ENCODE measurements at regions not wholly inside any gene's neighbourhood (a gene's known extent, or its start where the extent isn't known, plus 50 kb on each side); places are given as distances from the start of the nearest gene placed in this dataset.

- 92% methylated on average over 1 of the region's 1 CpG for WGBS (ENCODE audit: insufficient coverage)
- Histone ChIP-seq H3K9me3 (ENCODE audit: control insufficient read depth, insufficient read depth, low read length) (no peaks in the 10 kb centered on the region), H3K4me3 (ENCODE audit: low read length) (no peak overlapping the region), H3K27ac (ENCODE audit: low read length) (no peak overlapping the region), H3K36me3 (ENCODE audit: control insufficient read depth, insufficient read depth, low read length) (no peaks in the 10 kb centered on the region), H3K27me3 (ENCODE audit: control insufficient read depth, insufficient read depth, low read length) (no peaks in the 10 kb centered on the region), H3K4me1 (ENCODE audit: control insufficient read depth, insufficient read depth, low read length) (no peaks in the 10 kb centered on the region)
- no peaks in the 10 kb centered on the region for H3K9me3 Mint-ChIP-seq
- H3K27me3 Mint-ChIP-seq (ENCODE audit: low read depth in 2 of 2): peaks cover 0 to 4% of the 10 kb centered on the region in 2 donors
- ATAC-seq: peak in 1 of 3 donors; percentile 30
- H3K4me3 Mint-ChIP-seq: no peak overlapping the region
- intact Hi-C loops (cut with micrococcal nuclease): no loop called here
- DNase-seq: peak in 1 of 2 donors; percentile 8
- no peaks in the 10 kb centered on the region for H3K36me3 Mint-ChIP-seq
- H3K4me1 Mint-ChIP-seq: no peaks in the 10 kb centered on the region
- H3K27ac Mint-ChIP-seq: no peak overlapping the region
- no peak for TF ChIP-seq CTCF (IDR thresholded peaks at IDR 0.05)
Measured at GRCh38 chr2:240309214-240309613, 126.2 kb upstream of the GPC1 start.

DNA sequence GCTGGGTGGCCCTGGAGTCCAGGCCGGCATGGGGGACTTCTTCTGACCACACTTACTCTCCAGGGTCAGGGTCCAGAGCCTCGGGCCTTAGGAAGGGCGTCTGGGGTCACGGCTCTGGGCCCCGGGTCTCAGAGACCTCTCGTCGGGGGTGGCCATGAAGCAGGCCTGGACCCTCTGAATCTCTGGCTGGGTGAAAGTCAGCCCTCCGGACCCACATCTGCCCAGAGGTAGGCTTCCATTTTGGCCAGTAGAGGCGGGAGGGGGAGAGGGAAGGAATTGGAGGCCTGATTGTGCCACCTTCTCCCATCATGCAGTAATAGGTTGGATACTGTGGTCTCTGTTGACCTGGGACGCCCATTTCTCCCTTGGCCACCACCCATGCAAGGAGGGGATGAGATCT lies 125.3 kb upstream of the GPC1 start:
- Mint-ChIP-seq H3K27me3 (ENCODE audit: low read depth in 2 of 2) (peaks cover 0 to 11% of the 10 kb centered on the region in 2 donors), H3K4me1 (no peaks in the 10 kb centered on the region), H3K9me3 (no peaks in the 10 kb centered on the region), H3K27ac (no peak overlapping the region), H3K36me3 (no peaks in the 10 kb centered on the region), H3K4me3 (no peak overlapping the region)
- no peaks in the 10 kb centered on the region for H3K9me3 ChIP-seq (ENCODE audit: control insufficient read depth, insufficient read depth, low read length)
- intact Hi-C loops (cut with micrococcal nuclease): no loop called here
- TF ChIP-seq CTCF (IDR thresholded peaks at IDR 0.05): no peak
- H3K4me1 ChIP-seq (ENCODE audit: control insufficient read depth, insufficient read depth, low read length): no peaks in the 10 kb centered on the region
- no peak for ATAC-seq
- WGBS (ENCODE audit: insufficient coverage): 91% methylated on average over 10 of the region's 10 CpGs
- peak in 1 of 2 donors; percentile 8 for DNase-seq
- no peaks in the 10 kb centered on the region for H3K36me3 ChIP-seq (ENCODE audit: control insufficient read depth, insufficient read depth, low read length)
- no peak overlapping the region for H3K27ac ChIP-seq (ENCODE audit: low read length)
- no peaks in the 10 kb centered on the region for H3K27me3 ChIP-seq (ENCODE audit: control insufficient read depth, insufficient read depth, low read length)
- H3K4me3 ChIP-seq (ENCODE audit: low read length): no peak overlapping the region

- no peaks in the 10 kb centered on the region for H3K4me1 Mint-ChIP-seq
- Histone ChIP-seq H3K36me3 (ENCODE audit: control insufficient read depth, insufficient read depth, low read length) (no peaks in the 10 kb centered on the region), H3K9me3 (ENCODE audit: control insufficient read depth, insufficient read depth, low read length) (no peaks in the 10 kb centered on the region), H3K27ac (ENCODE audit: low read length) (no peak overlapping the region), H3K4me3 (ENCODE audit: low read length) (no peak overlapping the region), H3K4me1 (ENCODE audit: control insufficient read depth, insufficient read depth, low read length) (no peaks in the 10 kb centered on the region), H3K27me3 (ENCODE audit: control insufficient read depth, insufficient read depth, low read length) (no peaks in the 10 kb centered on the region)
- peaks cover 0 to 11% of the 10 kb centered on the region in 2 donors for H3K27me3 Mint-ChIP-seq (ENCODE audit: low read depth in 2 of 2)
- H3K4me3 Mint-ChIP-seq: no peak overlapping the region
- H3K27ac Mint-ChIP-seq: no peak overlapping the region
- TF ChIP-seq CTCF (IDR thresholded peaks at IDR 0.05): no peak
- intact Hi-C loops (cut with micrococcal nuclease): no loop called here
- WGBS (ENCODE audit: insufficient coverage): 89% methylated on average over 9 of the region's 9 CpGs
- ATAC-seq: no peak
- no peaks in the 10 kb centered on the region for H3K36me3 Mint-ChIP-seq
- H3K9me3 Mint-ChIP-seq: no peaks in the 10 kb centered on the region
- DNase-seq: peak in 1 of 2 donors; percentile 11
Measured at GRCh38 chr2:240310645-240311044, 124.8 kb upstream of the GPC1 start.

DNA sequence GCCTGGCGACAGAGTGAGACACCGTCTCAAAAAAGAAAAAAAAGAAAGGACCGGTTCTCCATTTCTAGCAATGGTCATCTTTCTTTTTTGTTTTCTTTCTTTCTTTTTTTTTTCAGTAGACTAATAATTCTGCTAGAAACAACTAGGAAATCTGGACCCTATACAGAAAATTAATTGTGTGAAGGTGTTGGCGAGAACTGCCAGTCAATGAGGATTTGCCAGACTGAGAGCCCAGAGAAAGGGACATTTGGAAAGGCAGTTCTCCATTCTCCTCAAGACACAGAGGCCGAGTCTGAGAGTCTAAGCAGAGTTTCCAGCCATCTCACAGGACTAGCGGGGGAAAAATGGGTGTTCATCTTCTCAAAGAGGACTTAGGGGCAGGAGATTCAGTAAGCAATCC lies 123.6 kb upstream of the GPC1 start:
- no peak overlapping the region for H3K27ac Mint-ChIP-seq
- Histone ChIP-seq H3K9me3 (ENCODE audit: control insufficient read depth, insufficient read depth, low read length) (no peaks in the 10 kb centered on the region), H3K4me1 (ENCODE audit: control insufficient read depth, insufficient read depth, low read length) (no peaks in the 10 kb centered on the region), H3K27me3 (ENCODE audit: control insufficient read depth, insufficient read depth, low read length) (no peaks in the 10 kb centered on the region), H3K4me3 (ENCODE audit: low read length) (no peak overlapping the region), H3K27ac (ENCODE audit: low read length) (no peak overlapping the region), H3K36me3 (ENCODE audit: control insufficient read depth, insufficient read depth, low read length) (no peaks in the 10 kb centered on the region)
- no peaks in the 10 kb centered on the region for H3K36me3 Mint-ChIP-seq
- no peaks in the 10 kb centered on the region for H3K4me1 Mint-ChIP-seq
- ATAC-seq (no peak), DNase-seq (no peak)
- no peak for TF ChIP-seq CTCF (IDR thresholded peaks at IDR 0.05)
- H3K4me3 Mint-ChIP-seq: no peak overlapping the region
- H3K9me3 Mint-ChIP-seq: no peaks in the 10 kb centered on the region
- WGBS (ENCODE audit: insufficient coverage): 82% methylated on average over 5 of the region's 6 CpGs
- peaks cover 0 to 11% of the 10 kb centered on the region in 2 donors for H3K27me3 Mint-ChIP-seq (ENCODE audit: low read depth in 2 of 2)
- intact Hi-C loops (cut with micrococcal nuclease): no loop called here
